K562 (cell line): ENCODE measurements at regions not wholly inside any gene's neighbourhood (a gene's known extent, or its start where the extent isn't known, plus 50 kb on each side); places are given as distances from the start of the nearest gene placed in this dataset.
A peak's percentile ranks its signal among the peaks of the same experiment; 100 is the strongest.

Experiments
- ATF7 ChIP-seq: fragments of 450-650 bp; IDR thresholded peaks from 2 replicates; pipeline ENCODE4 v1.7.1; 2014; ENCODE audit warnings: mild to moderate bottlenecking, moderate library complexity
- DACH1 ChIP-seq: fragments of 450-650 bp; IDR thresholded peaks from 2 replicates; pipeline ENCODE4 v1.6.1; 2018; ENCODE audit not compliant: partially characterized antibody
- E2F8 ChIP-seq: fragments of 450-650 bp; IDR thresholded peaks from 2 replicates; pipeline ENCODE4 v1.7.1; 2018; ENCODE audit warnings: mild to moderate bottlenecking, low read depth; ENCODE audit not compliant: partially characterized antibody
- HMBOX1 ChIP-seq: sonication (generic); IDR thresholded peaks from 2 replicates; pipeline ENCODE4 v1.6.1; 2016
- LEF1 ChIP-seq: fragments of 450-650 bp; IDR thresholded peaks from 2 replicates; pipeline ENCODE4 v1.6.1; 2016; ENCODE audit warnings: mild to moderate bottlenecking
- MNT ChIP-seq, 2 experiments: fragments of 450-650 bp; conservative IDR thresholded peaks; 2 replicates each; pipeline ENCODE4 v1.6.1; 2017; ENCODE audit warnings: mild to moderate bottlenecking in 2 of 2, moderate library complexity in 2 of 2
- MTA1 ChIP-seq: fragments of 450-650 bp; IDR thresholded peaks from 2 replicates; pipeline ENCODE4 v1.6.1; 2017; ENCODE audit warnings: borderline replicate concordance
- NCOA4 ChIP-seq: fragments of 450-650 bp; IDR thresholded peaks from 2 replicates; pipeline ENCODE4 v1.6.1; 2018; ENCODE audit warnings: mild to moderate bottlenecking; ENCODE audit not compliant: partially characterized antibody
- PHF20 ChIP-seq: fragments of 450-650 bp; IDR thresholded peaks from 2 replicates; pipeline ENCODE4 v1.6.1; 2018; ENCODE audit not compliant: partially characterized antibody
- PML ChIP-seq: IDR thresholded peaks from 2 replicates; pipeline ENCODE4 v1.6.1; 2012; ENCODE audit warnings: low read length, inconsistent platforms
- PRDM10 ChIP-seq: fragments of 450-650 bp; IDR thresholded peaks from 2 replicates; pipeline ENCODE4 v1.6.1; 2018; ENCODE audit not compliant: partially characterized antibody
- PTBP1 ChIP-seq: fragments of 200-400 bp; formaldehyde crosslinking; IDR thresholded peaks from 2 replicates; pipeline ENCODE4 v1.6.1; 2017; ENCODE audit warnings: low read depth, low read length
- RBM14 ChIP-seq: fragments of 200-400 bp; formaldehyde crosslinking; IDR thresholded peaks from 2 replicates; pipeline ENCODE4 v1.6.1; 2018; ENCODE audit warnings: low read depth, mild to moderate bottlenecking, low read length, moderate library complexity, borderline replicate concordance; ENCODE audit not compliant: insufficient read depth
- RUNX1 ChIP-seq: sonication (generic); IDR thresholded peaks from 2 replicates; pipeline ENCODE4 v1.6.1; 2016; ENCODE audit warnings: antibody characterized with exemption, low read depth
- SMAD2 ChIP-seq: fragments of 150-350 bp; IDR thresholded peaks from 2 replicates; pipeline ENCODE4 v1.6.1; 2014; ENCODE audit warnings: low read depth, mild to moderate bottlenecking, low read length
- SMARCE1 ChIP-seq: fragments of 450-650 bp; IDR thresholded peaks from 2 replicates; pipeline ENCODE4 v1.7.1; 2016; ENCODE audit warnings: mild to moderate bottlenecking
- TAF15 ChIP-seq: fragments of 200-400 bp; formaldehyde crosslinking; IDR thresholded peaks from 2 replicates; pipeline ENCODE4 v1.6.1; 2017; ENCODE audit warnings: mild to moderate bottlenecking, low read depth, low read length, moderate library complexity
- ZNF431 ChIP-seq: sonication (generic); formaldehyde crosslinking; IDR thresholded peaks from 2 replicates; pipeline ENCODE4 v1.8.0; 2022; ENCODE audit warnings: mild to moderate bottlenecking, missing genetic modification reagents
- ZNF766 ChIP-seq: fragments of 200-800 bp; sonication (Bioruptor generic); conservative IDR thresholded peaks from 2 replicates; pipeline ENCODE4 v1.6.1; 2016; ENCODE audit warnings: missing genetic modification characterization, missing compliant biosample characterization
- TF ChIP-seq, protein P1 (sequence below): fragments of 250-450 bp; sonication (Bioruptor Pico); IDR thresholded peaks from 2 replicates; pipeline ENCODE4 v1.4.0; 2020

DNA sequence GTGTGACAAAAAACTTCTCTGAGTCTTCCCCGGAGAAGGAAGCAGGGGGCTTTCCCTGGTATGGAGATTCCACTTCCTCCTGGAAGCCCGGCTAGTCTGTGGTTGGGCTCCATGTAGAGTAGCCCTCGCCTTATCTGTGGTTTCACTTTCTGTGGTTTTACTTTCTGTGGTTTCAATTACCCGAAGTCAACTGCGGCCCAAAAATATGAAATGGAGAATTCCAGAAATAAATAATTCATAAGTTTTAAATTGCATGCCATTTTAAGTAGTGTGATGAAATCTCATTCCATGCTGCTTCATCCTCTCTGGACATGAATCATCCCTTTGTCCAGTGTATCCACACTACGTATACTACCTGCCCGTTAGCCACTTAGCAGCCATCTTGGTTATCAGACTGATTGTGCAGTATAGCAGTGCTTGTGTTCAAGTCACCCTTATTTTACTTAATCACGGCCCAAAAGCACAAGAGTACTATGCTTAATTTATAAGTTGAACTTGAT, 275.0 kb upstream of the SESN3 start (continued):
- TF ChIP-seq MTA1 (no peak), MNT (conservative IDR thresholded peaks at IDR 0.05) (no peak), NCOA4 (no peak), RBM14 (no peak), ATF7 (peak; percentile 36; the same call in 1 of the 2 replicates), E2F8 (no peak), HMBOX1 (no peak), TAF15 (no peak), SMAD2 (no peak), DACH1 (no peak), ZNF766 (CRISPR knock-in tag) (peak; percentile 88; the same call in 1 of the 2 replicates), PML (no peak), PRDM10 (no peak), RUNX1 (peak; percentile 62; the same call in 1 of the 2 replicates), ZNF431 (CRISPR knock-in tag) (no peak), PTBP1 (no peak), PHF20 (no peak), LEF1 (no peak; the same call in 1 of the 2 replicates), SMARCE1 (peak; percentile 61; the same call in 1 of the 2 replicates)
- TF ChIP-seq, protein P1, sequence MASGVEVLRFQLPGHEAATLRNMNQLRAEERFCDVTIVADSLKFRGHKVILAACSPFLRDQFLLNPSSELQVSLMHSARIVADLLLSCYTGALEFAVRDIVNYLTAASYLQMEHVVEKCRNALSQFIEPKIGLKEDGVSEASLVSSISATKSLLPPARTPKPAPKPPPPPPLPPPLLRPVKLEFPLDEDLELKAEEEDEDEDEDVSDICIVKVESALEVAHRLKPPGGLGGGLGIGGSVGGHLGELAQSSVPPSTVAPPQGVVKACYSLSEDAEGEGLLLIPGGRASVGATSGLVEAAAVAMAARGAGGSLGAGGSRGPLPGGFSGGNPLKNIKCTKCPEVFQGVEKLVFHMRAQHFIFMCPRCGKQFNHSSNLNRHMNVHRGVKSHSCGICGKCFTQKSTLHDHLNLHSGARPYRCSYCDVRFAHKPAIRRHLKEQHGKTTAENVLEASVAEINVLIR (CRISPR knock-in tag), result peak; percentile 64
